Inferior parietal cortex (tissue), 1 donor: ENCODE measurements at regions not wholly inside any gene's neighbourhood (a gene's known extent, or its start where the extent isn't known, plus 50 kb on each side); places are given as distances from the start of the nearest gene placed in this dataset.

Experiments used
- DNase-seq: peaks from one replicate; pipeline ENCODE4 v3.0.0-alpha.2; 2016; ENCODE audit errors: extremely low spot score

DNA sequence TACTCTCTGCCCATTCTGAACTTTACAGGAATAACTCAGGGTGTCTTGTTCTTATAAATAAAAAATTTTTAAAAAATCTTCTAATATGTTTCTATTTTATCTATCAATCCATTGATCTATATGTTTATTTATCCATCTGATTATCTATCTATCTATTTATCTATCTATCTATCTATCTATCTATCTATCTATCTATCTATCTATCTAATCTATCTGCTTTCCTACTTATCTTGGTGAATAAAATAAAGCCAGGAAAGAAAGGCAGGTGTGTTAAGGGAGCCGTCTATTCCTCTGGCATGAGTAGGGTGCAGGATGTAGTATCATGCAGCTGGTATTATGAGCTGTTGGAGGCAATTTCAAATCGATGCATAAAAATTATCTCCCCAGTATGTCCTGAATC, 153.0 kb downstream of the FOXA2 start:
- DNase-seq = no peak

DNA sequence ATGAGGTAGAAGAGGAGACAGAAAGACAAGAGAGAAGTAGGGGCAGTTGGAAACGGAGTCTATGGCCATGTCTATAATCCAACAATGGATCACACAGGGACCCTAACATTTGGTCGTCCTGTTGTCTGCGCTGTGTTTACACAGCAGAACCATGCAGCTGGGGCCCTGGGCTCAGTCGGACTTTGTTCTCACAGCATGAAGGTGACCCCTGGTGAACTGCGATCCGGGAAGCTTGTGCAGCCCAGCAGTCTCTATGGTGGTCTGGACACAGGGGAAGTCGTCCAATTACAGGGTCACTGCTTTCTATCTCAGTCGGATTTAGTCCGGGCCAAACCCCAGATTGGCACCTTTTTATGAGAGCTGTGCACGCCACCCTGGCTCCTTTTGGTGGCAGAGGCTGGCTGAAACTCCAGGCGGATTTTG, 153.6 kb downstream of the FOXA2 start:
- DNase-seq = no peak

- DNase-seq = no peak
Measured at GRCh38 chr20:22430154-22430745, 154.1 kb downstream of the FOXA2 start.

DNA sequence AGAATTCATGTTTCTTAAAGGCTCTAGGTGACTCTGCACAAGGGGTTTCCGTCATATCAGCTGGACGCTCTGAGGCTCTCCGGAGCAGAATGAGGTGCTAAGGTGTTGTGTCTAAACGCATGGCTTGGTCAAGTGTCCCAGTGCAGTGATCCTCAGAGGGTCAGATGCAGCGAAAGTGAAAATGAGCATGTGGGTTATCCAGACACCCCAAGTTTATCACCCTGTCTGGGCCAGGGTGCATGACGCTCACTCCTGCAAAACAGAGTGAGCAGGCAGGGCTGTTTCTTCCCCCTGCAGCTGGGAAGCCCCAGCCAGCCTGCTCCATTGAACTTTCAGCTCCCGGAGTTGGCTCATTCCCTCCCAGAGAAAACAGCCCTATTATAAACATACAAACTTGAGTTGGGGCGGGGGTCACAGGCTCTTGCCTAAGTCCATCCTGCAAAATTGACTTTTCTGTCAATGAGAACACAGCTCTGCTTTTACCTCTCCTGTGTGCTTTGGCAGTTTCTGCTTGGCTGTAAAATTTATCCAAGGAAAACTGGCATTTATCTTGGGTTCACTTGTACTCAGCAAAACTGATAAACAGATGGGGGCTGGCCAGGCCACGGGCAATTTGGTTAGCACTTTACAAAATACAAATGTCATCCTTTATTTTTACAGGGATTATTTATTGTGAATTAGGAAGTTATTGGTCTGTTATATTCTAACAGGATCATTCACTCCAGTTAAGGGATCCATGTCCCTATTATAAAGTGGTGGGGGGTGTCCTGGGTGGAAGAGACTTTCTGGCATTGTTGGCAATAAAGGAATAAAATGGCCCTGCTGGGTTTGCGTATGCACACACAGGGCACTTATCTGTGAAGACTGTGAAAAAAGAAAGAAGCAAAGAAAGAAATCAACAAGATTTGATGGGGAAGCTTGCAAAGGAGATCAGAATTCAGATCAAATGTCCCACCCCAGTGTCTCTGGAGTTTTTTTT, 154.9 kb downstream of the FOXA2 start:
- DNase-seq = no peak

DNA sequence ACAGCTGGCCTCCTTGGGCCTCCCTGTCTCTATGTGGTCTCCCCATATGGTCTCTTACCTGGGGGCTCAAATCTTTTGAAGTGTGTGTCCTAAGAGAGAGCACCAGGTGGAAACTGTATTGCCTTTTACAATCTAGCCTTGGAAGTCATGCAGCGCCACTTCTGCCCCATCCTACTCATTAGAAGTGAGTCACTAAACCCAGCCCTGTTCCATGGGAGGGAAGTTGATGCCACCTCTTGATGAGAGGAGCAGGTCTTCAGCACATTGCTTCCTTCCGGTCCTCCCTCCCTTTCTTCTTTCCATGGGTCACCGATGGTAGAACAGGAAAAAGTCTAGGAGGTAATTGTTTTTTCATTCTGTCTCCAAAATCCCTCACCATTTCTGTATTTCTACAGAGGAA, 156.3 kb downstream of the FOXA2 start:
- no peak for DNase-seq

GRCh38 chr20:22426772-22427171, 157.6 kb downstream of the FOXA2 start:
- no peak for DNase-seq

- no peak for DNase-seq
Measured at GRCh38 chr20:22425344-22426295, 158.8 kb downstream of the FOXA2 start.

- DNase-seq = no peak
Measured at GRCh38 chr20:22423190-22423832, 161.1 kb downstream of the FOXA2 start.

GRCh38 chr20:22420116-22420598, 164.2 kb downstream of the FOXA2 start:
- no peak for DNase-seq

DNA sequence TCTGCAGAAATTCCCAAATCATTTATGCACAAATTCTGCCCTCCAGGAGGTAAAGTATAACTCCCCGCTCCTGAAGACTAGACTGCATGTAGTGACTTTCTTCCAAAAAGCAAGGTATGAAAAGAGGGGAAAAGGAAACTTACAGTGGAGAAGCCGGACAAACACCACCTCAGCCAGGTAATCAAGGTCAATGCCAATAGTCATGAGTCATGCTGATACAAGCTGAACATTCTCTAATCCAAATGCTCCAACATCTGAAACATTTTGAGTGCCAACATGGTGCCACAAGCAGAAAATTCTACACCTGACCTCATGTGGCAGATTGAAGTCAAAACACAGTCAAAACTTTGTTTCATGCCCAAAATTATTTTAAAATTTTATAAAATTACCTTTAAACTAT, 165.6 kb downstream of the FOXA2 start:
- DNase-seq = no peak

GRCh38 chr20:22414305-22414742, 170.0 kb downstream of the FOXA2 start:
- DNase-seq = no peak

DNA sequence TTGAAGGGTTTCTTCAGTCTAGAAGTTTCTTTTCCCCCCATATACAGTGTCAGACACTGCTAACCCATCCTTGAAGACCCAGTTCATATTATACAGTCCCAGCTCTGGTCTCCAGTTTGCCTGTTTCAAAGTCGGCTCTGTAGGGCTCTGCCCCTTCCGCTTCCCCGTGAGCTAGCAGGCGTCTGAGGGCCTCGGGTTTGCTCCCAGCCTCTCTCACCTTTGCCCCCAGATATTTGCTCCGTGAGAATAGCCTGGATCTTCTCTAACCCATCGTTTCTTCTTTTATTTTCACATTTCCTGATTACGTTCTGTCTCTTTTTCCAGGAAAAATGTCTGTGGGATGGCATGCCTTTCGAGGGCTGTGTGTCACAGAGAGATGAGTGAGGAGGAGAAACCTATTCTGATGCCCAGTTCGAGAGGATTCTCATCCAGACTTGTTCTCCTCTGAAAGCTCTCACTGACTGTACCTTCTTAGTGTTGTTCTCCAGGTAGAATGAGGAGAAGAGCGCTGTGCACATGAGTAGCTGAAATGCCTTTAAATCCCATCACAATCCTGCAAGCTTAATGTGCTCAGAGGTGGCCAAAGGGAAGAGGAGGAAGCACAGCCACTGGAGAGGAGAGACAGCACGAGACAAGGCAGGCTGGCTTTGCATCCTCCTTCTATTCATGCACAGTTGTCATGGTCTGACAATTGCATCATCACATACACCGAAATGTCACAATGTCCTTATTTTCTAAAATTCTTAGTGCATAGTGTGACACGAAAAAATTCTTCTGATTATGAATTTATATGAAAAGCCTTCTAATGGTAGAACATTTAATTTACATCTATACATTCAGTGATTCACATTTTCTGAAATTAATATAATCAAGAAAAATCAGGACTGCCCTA, 171.1 kb downstream of the FOXA2 start:
- DNase-seq = no peak

DNA sequence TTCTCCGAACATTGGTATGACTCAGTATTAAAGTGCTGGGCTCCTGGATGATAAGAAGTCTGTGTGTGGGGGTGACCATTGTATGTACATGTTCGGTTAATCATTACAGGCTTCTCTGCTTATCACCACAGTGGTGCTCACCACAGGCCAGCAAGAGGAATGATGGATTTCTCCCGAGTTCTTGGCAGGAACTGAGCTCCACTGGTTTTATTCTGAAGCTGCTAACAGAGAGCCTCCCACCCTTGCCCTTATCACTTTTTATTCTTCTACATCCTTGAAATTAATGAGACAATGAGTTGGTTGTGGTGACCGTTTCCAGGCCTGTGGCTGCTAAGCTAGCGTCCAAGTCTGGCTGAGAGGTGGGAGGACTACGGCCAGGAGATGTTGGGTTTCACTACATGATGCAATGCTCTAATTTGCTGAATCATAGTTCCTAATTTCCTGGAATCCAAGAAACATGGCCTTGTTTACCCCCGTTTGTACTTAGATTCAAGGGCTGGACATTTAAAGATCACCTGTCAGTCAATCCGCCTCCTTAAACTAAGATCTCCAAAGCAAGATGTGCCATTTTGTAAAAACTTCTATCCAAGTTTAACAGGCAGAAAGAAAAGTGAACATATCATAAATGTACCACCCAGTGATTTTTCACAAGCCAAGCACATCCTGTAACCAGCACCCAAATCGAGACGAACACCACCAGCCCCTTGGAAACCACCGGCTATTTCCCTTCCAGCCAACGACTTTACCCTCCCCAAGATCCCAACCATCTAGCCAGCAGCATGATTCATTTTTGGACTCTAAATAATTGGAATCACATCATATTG, 172.5 kb downstream of the FOXA2 start:
- DNase-seq = peak; percentile 13

GRCh38 chr20:22411286-22411626, 173.1 kb downstream of the FOXA2 start:
- no peak for DNase-seq

DNA sequence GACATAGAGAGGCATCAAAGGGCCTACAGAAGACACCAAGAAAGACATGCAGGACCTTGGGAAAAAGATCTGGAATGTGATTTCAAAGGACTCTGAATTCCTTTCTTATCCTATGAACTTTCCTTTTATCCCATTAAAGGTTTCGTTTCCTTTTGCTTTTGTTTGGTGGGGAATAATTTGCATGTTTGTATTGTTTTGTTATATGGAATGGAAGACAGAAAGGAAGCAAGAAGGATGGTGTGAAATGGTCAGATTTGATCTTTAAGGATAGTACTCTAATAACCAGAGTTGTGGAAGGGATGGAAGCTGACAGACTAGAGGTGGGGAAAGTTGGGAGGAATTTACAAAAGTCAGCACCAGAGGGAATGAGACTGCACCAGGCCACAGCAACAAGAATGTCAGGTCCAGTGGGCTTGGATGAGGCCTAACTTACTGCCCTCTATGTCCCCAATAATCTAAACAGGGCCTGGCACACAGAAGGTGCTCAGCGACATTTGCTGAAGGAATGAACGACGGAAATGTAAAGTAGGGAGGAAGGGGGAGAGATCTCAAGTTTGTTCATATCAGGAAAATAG, 173.7 kb downstream of the FOXA2 start:
- DNase-seq = no peak

DNA sequence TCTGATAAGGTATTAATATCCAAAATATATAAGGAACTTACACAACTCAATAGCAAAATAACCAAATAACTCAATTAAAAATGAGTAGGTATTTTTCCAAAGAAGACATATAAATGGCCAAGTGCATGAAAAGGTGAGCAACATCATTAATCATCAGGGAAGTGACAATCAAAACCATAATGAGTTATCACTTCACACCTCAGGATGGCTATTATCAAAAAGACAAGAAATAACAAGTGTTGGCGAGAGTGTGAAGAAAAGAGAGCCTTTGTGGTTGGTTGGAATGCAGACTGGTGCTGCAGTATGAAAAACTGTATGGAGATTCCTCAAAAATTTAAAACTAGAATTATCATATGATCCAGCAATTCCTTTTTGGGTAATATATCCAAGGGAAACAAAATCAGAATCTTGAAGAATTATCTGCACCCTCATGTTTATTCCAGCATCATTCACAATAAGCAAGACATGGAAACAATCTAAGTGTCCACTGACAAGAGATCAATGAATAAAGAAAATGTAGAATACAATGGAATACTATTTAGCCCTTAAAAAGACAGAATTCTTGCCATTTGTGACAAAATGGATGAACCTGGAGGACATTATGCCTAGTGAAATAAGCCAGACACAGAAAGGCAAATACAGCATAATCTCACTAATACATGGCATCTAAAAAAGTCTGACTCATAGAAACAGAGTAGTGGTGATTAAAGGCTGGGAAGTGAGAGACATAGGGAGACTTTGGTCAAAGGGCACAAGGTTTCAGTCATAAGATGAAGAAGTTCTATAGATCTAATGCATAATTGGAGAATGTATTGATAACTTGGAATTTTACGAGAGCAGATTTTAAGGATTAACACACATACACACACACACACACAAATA, 175.6 kb downstream of the FOXA2 start:
- no peak for DNase-seq

DNA sequence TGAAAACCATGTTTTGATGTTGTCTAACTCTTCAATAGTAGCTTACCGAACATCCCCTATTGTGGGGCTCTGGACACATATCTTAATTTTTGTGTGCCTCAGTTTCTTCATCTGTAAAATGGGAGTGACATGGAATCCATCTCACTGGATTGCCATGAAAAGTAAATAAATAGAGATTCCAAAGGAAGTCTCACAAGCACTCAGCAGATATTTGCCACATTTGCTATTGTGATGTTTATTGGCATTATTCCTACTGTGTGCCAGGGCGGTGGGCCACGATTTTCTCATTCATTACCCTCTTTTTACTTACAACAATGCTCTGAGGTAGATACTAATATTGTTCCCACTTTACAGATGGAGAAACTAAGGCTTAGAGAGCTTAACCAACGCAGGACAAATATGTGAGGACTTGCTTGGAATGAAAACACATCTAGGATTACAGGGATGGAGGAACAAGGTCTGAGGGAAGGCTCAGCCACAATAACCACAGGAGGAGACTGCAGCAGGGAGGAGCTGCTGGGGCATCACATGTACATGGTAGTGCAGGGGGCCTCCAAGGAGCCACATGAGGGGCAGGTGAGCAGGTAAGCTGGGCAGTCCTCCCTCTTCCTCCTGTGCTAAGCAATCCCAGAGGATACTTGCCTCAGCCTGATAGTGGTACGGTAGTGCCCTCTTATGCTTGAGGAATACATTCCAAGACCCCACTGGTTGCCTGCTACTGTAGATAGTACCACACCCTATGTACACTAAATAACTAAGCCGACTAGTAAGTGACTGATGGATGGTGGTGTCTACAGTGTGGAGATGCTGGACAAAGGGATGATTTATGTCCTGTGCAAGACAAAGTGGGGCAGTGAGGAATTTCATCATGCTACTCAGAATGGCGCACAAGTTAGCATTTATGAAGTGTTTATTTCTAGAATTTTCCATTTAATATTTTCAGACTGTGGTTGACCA, 176.9 kb downstream of the FOXA2 start:
- DNase-seq = no peak
